Peyer's patch (tissue), 4 donors: ENCODE measurements at regions not wholly inside any gene's neighbourhood (a gene's known extent, or its start where the extent isn't known, plus 50 kb on each side); places are given as distances from the start of the nearest gene placed in this dataset.

Source experiments
- DNase-seq, 3 donors: peaks; one replicate each; pipeline ENCODE4 v3.0.0-alpha.2; 2017 to 2019
- H3K27ac ChIP-seq, 4 donors: fragments of 200-600 bp; sonication (generic); one replicate each; pipeline ENCODE4 v1.5.1; 2016 to 2019
- H3K27me3 ChIP-seq, 2 donors: fragments of 200-600 bp; sonication (generic); one replicate each; pipeline ENCODE4 v1.5.1; 2019
- H3K36me3 ChIP-seq, 3 donors: fragments of 200-600 bp; sonication (generic); one replicate each; pipeline ENCODE4 v1.5.1; 2016 to 2019
- H3K4me1 ChIP-seq, 4 donors: fragments of 200-600 bp; sonication (generic); one replicate each; pipeline ENCODE4 v1.5.1; 2016 to 2019
- H3K4me3 ChIP-seq, 4 donors: fragments of 200-600 bp; sonication (generic); 1 replicate in 3 of 4; 2 replicates in 1 of 4; pipeline ENCODE4 v1.5.1; 2016 to 2019; ENCODE audit warnings: mild to moderate bottlenecking in 1 of 4
- H3K9me3 ChIP-seq, 4 donors: fragments of 200-600 bp; sonication (generic); one replicate each; pipeline ENCODE4 v1.5.1; 2016 to 2019; ENCODE audit warnings: mild to moderate bottlenecking in 1 of 4
- CTCF ChIP-seq, 6 experiments: fragments of 450-650 bp in 4 of 6; fragments of 200-600 bp in 2 of 6; sonication (generic) in 1 of 6; IDR thresholded peaks; one replicate each; pipeline ENCODE4 v1.5.1; 2017 to 2019; ENCODE audit warnings: antibody characterized with exemption in 6 of 6, mild to moderate bottlenecking in 3 of 6, moderate library complexity in 1 of 6
- POLR2A ChIP-seq, 2 donors: fragments of 450-650 bp; IDR thresholded peaks; one replicate each; pipeline ENCODE4 v1.5.1; 2017; ENCODE audit warnings: antibody characterized with exemption in 2 of 2, mild to moderate bottlenecking in 2 of 2, moderate library complexity in 2 of 2

GRCh38 chr6:170155464-170156196 lies 135.2 kb downstream of the DLL1 start:
- TF ChIP-seq CTCF (IDR thresholded peaks at IDR 0.05) (no peak), POLR2A (IDR thresholded peaks at IDR 0.05) (no peak)
- Histone ChIP-seq H3K4me1 (peaks cover 0 to 11% (median 0%) of the 10 kb centered on the region in 4 donors), H3K9me3 (no peaks in the 10 kb centered on the region), H3K36me3 (no peaks in the 10 kb centered on the region), H3K27ac (no peak overlapping the region), H3K4me3 (no peak overlapping the region), H3K27me3 (no peaks in the 10 kb centered on the region)
- DNase-seq: no peak

GRCh38 chr6:170153436-170154319 lies 137.2 kb downstream of the DLL1 start:
- no peak overlapping the region for H3K27ac ChIP-seq
- H3K4me3 ChIP-seq: no peak overlapping the region
- H3K27me3 ChIP-seq: no peaks in the 10 kb centered on the region
- no peak for DNase-seq
- no peaks in the 10 kb centered on the region for H3K9me3 ChIP-seq
- TF ChIP-seq POLR2A (IDR thresholded peaks at IDR 0.05): no peak
- no peak for TF ChIP-seq CTCF (IDR thresholded peaks at IDR 0.05)
- peaks cover 0 to 12% (median 0%) of the 10 kb centered on the region in 4 donors for H3K4me1 ChIP-seq
- H3K36me3 ChIP-seq: no peaks in the 10 kb centered on the region

- H3K4me1 ChIP-seq: peaks cover 0 to 16% (median 0%) of the 10 kb centered on the region in 4 donors
- H3K9me3 ChIP-seq: no peaks in the 10 kb centered on the region
- no peaks in the 10 kb centered on the region for H3K36me3 ChIP-seq
- H3K27ac ChIP-seq: peak overlapping the region in 3 of 4 donors; percentile 10 to 68 (median 44)
- DNase-seq: peak in 1 of 3 donors; percentile 60
- H3K4me3 ChIP-seq: peak overlapping the region in 1 of 4 donors; percentile 26
- H3K27me3 ChIP-seq: no peaks in the 10 kb centered on the region
- TF ChIP-seq POLR2A (IDR thresholded peaks at IDR 0.05) (no peak), CTCF (IDR thresholded peaks at IDR 0.05) (no peak)
Observed at GRCh38 chr6:170152989-170153388, 137.9 kb downstream of the DLL1 start.

- DNase-seq: peak in 1 of 3 donors; percentile 71
- H3K27me3 ChIP-seq: no peaks in the 10 kb centered on the region
- H3K36me3 ChIP-seq: no peaks in the 10 kb centered on the region
- H3K4me1 ChIP-seq: peaks cover 0 to 16% (median 0%) of the 10 kb centered on the region in 4 donors
- peak overlapping the region in 3 of 4 donors; percentile 10 to 68 (median 61) for H3K27ac ChIP-seq
- H3K4me3 ChIP-seq: peak overlapping the region in 1 of 4 donors; percentile 26
- TF ChIP-seq POLR2A (IDR thresholded peaks at IDR 0.05) (no peak), CTCF (IDR thresholded peaks at IDR 0.05) (no peak)
- H3K9me3 ChIP-seq: no peaks in the 10 kb centered on the region
Observed at GRCh38 chr6:170152124-170152926, 138.6 kb downstream of the DLL1 start.

- H3K27ac ChIP-seq: peak overlapping the region in 2 of 4 donors; percentile 26 to 61
- H3K4me1 ChIP-seq: peaks cover 0 to 16% (median 0%) of the 10 kb centered on the region in 4 donors
- H3K36me3 ChIP-seq: no peaks in the 10 kb centered on the region
- no peaks in the 10 kb centered on the region for H3K27me3 ChIP-seq
- no peak for DNase-seq
- H3K4me3 ChIP-seq: no peak overlapping the region
- H3K9me3 ChIP-seq: no peaks in the 10 kb centered on the region
- TF ChIP-seq POLR2A (IDR thresholded peaks at IDR 0.05): no peak
- TF ChIP-seq CTCF (IDR thresholded peaks at IDR 0.05): no peak
Observed at GRCh38 chr6:170151804-170152123, 139.1 kb downstream of the DLL1 start.
